ENCODE measurements at regions not wholly inside any gene's neighbourhood (a gene's known extent, or its start where the extent isn't known, plus 50 kb on each side); places are given as distances from the start of the nearest gene placed in this dataset.

DNA sequence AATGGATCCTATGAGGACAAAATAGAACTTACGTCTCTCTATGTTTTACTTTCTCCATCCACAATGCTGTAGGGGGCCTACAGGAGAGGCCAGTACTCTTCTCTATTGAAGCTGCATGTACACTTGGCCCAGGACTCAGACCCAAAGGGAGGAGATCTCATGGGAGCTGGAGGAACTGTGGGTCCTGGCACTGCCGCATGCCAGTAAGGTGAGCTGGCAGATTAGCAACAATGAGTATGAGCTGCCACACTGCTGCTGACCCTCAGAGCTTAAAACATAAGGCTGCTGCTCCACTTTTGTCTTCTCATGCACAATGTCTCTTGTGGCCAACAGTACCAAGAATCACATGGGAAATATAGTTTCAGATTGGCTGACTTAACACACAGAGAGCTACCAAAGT, 57.8 kb upstream of the TBC1D5 start:
- DNase-seq (ENCODE audit: low read depth in 2 of 2) = no peak

DNA sequence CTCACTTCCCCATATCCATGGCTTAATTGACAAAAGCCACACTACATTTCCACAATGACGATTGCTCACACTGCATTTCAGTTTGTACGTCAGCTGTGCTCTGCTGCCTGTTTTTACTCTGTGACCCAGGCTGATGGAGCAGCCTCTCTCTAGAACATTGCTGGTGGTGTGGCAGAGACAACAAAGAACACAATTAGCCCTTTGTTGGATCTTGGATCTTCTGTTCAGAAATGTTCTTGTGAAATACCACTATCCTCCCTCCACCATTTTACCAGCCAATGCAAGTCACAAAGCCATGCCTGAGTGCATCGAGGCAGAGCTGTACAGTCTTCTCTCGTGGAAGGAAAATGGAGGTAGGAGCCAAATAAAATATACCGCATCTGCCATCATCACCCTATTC, 56.9 kb upstream of the TBC1D5 start:
- DNase-seq (ENCODE audit: low read depth in 2 of 2) = no peak

DNA sequence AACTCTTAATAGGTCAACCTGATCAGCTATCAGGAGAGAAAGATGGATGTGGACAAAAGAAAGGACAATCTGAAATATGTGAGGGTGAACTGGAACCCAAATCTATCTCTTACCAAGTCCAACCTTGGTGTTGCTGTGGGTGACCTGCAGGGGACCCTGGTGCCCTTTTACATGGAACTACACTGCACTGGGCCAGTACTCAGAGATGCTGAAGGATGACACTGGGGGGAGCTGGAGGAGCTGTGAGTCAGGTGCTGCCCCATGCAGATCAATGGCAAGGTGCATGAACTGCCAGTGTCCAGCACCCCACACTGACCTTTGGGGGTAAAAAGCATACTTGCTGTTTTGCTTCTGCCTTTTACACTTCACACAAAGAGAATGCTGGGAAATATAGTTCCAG, 55.6 kb upstream of the TBC1D5 start:
- DNase-seq (ENCODE audit: low read depth in 2 of 2) = no peak

DNA sequence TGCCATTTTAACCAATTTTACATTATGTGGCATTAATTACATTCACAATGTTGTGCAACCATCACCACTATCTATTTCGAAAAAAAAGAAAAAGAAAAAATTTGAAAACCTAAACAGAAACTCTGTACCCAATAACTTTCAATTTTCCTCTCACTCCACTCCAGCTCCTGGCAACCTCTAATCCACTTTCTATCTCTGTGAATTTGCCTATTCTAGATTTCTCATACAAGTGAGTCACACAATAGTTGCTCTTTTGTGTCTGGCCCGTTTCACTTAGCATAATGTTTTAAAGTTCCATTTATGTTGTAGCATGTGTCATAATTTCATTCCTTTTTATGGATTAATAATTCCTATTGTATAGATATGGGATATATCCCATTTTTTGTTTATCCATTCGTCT, 53.3 kb upstream of the TBC1D5 start:
- DNase-seq (ENCODE audit: low read depth in 2 of 2) = no peak

DNA sequence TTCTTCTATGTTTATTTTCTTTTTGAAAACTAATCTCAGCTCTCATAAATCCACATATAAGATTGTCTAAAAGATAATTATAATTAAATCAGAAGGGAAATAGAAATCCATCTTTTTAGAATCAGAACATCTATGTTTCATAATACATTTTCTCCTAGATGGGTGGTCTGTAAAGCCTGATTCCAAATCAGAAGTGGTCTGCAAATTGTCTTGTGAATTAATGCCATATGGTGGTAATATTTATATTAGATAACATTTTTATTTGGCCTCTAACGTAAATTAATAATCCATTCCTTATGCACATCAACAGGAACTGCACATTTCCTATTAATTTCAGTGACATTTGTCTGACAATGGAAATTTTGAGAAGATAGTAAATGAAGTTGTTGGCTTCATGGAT, 52.8 kb upstream of the TBC1D5 start:
- no peak for DNase-seq (ENCODE audit: low read depth in 2 of 2)

DNA sequence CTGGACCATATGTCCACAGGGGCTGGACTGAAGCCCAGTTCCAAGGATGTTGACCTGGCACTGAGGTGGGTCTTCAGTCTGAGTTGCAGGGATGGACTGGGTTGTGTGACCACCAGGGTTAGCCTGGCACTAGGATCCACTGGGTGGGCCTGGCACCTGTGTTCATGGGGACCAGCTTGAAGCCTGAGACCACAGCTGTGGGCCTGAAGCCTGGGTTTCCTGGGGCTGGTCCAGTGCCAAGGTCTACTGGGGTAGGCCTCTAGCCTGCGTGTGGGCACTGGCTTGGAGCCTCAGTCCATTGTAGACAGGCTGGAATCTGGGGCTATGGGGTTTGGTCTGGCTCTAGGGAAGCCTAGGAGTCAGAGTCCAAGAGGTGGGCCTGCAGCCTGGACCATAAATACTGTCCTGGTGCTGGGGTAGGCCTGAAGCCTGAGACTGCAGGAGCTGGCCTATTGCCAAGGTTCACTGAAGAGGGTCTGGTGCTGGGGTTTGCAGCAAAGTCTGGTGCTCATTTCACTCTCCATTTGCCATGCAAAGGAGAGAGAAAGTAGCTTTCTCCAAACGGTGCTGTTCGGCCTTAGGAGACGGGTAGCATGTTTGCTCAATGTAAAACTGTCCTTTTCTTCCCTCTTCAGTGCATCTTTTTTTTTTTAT, 51.2 kb upstream of the TBC1D5 start:
- DNase-seq (ENCODE audit: low read depth in 2 of 2) = no peak
